RWPE2 (cell line): ENCODE measurements at regions not wholly inside any gene's neighbourhood (a gene's known extent, or its start where the extent isn't known, plus 50 kb on each side); places are given as distances from the start of the nearest gene placed in this dataset.
"Not testable (repeated sequence)": the region's sequence is repeated elsewhere in the genome, so short reads cannot be mapped to it uniquely, and the experiment has no call there.

Experiments
- ATAC-seq: fragments of 200-7000 bp; cut with Tn5 transposase; 3 replicates; pipeline ENCODE4 v1.9.1; 2021; ENCODE audit warnings: low read depth
- DNase-seq: peaks from one replicate; pipeline ENCODE4 v3.0.0-alpha.2; 2020; ENCODE audit warnings: low spot score
- H3K27ac ChIP-seq: fragments of 450-650 bp; 2 replicates; pipeline ENCODE4 v1.5.1; 2017; ENCODE audit warnings: mild to moderate bottlenecking; ENCODE audit not compliant: poor library complexity, severe bottlenecking
- H3K27me3 ChIP-seq: fragments of 250-450 bp; sonication (Bioruptor Pico); 2 replicates; pipeline ENCODE4 v1.5.1; 2021; ENCODE audit warnings: mild to moderate bottlenecking, moderate library complexity; ENCODE audit not compliant: insufficient read depth, poor library complexity, severe bottlenecking
- H3K36me3 ChIP-seq: fragments of 250-450 bp; sonication (Bioruptor Pico); 2 replicates; pipeline ENCODE4 v1.5.1; 2020; ENCODE audit warnings: low read depth, mild to moderate bottlenecking, moderate library complexity
- H3K4me1 ChIP-seq: fragments of 250-450 bp; sonication (Bioruptor Pico); 2 replicates; pipeline ENCODE4 v1.5.1; 2021; ENCODE audit warnings: mild to moderate bottlenecking, moderate library complexity; ENCODE audit not compliant: insufficient read depth, poor library complexity, severe bottlenecking
- H3K4me3 ChIP-seq: fragments of 250-450 bp; sonication (Bioruptor Pico); 2 replicates; pipeline ENCODE4 v1.5.1; 2021; ENCODE audit warnings: mild to moderate bottlenecking, moderate library complexity; ENCODE audit not compliant: severe bottlenecking
- H3K9me3 ChIP-seq: fragments of 250-450 bp; sonication (Bioruptor Pico); 2 replicates; pipeline ENCODE4 v1.5.1; 2021; ENCODE audit warnings: mild to moderate bottlenecking, moderate library complexity; ENCODE audit not compliant: severe bottlenecking
- TF ChIP-seq, protein P1 (sequence below): fragments of 450-650 bp; IDR thresholded peaks from one replicate; pipeline ENCODE4 v1.5.1; 2017; ENCODE audit warnings: mild to moderate bottlenecking, moderate library complexity; ENCODE audit not compliant: poor library complexity, severe bottlenecking

DNA sequence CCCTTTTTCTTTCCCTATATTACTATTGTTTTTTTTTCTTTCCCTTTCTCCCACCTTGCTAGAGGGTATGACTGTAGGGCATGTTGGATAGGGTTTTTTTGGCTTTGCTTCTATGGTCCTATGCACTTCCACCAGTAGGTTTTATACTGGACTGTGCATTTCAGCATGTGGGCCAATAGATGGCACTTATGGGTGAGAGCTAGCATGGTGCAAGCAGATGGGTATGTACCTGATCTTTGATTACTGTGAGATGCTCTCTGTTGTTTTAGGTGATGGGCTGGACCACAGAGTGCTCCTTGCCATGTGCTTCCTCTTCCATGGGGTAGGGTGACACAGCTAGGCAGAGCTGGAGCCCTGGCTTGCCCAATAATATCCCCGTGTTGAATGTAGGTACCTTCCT, 128.5 kb upstream of the CHD6 start:
- Histone ChIP-seq H3K27ac (no peak overlapping the region), H3K4me1 (no peaks in the 10 kb centered on the region), H3K9me3 (no peaks in the 10 kb centered on the region), H3K27me3 (peaks cover 15% of the 10 kb centered on the region), H3K4me3 (no peak overlapping the region), H3K36me3 (no peaks in the 10 kb centered on the region)
- no peak for DNase-seq
- TF ChIP-seq, protein P1, sequence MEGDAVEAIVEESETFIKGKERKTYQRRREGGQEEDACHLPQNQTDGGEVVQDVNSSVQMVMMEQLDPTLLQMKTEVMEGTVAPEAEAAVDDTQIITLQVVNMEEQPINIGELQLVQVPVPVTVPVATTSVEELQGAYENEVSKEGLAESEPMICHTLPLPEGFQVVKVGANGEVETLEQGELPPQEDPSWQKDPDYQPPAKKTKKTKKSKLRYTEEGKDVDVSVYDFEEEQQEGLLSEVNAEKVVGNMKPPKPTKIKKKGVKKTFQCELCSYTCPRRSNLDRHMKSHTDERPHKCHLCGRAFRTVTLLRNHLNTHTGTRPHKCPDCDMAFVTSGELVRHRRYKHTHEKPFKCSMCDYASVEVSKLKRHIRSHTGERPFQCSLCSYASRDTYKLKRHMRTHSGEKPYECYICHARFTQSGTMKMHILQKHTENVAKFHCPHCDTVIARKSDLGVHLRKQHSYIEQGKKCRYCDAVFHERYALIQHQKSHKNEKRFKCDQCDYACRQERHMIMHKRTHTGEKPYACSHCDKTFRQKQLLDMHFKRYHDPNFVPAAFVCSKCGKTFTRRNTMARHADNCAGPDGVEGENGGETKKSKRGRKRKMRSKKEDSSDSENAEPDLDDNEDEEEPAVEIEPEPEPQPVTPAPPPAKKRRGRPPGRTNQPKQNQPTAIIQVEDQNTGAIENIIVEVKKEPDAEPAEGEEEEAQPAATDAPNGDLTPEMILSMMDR = peak; percentile 17
- peak; percentile 40; the same call in 1 of the 3 replicates for ATAC-seq

DNA sequence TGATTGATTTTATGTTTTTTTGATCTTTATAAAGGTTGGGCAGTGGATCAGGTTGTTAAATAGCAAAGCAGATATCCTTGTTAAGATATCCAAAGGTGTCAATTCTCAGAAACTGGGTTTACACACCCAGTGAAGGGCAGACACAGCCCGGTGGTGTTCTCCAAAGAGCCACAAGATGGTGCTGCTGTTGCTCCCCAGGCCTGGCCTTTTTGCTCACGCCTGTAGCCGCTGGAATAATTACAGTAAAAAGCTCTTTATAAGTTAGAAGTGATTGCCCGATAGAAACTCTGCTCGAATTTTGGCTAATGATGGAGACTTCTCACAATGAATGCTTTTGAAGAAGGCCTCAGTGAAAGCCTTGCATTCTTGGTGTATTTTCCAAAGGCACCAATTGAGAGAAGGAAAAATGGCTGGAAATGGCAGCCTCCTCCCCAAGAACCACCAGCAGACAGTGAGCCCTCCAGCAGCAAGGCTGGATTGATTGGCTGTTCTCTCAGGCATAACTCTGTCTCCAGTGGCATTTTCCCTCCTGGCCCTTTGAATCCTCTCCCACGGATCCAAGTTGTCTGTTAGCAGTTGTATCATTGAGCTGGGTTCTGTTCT, 120.5 kb upstream of the CHD6 start:
- DNase-seq (no peak), ATAC-seq (peak; percentile 82)
- Histone ChIP-seq H3K9me3 (no peaks in the 10 kb centered on the region), H3K27ac (no peak overlapping the region), H3K4me1 (no peaks in the 10 kb centered on the region), H3K27me3 (no peaks in the 10 kb centered on the region), H3K4me3 (no peak overlapping the region), H3K36me3 (no peaks in the 10 kb centered on the region)
- TF ChIP-seq, protein P1 = peak; percentile 99

DNA sequence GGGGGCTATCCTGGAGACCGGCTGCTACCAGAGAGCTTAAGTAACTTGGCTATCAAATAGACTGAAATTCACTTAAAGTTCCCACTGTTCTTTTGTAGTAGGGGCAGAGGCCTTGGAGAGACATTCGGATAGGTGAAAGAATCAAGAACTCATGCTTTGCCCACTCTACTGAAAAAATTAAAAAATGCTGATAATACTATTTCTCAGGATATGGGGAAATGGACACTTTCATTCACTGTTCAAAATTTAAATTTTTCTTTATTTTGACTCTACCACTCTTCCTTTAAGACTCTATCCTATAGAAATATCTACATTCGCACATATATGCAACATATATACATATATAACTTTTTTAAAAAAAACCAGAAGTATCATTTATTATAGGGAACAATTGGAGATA, 117.8 kb upstream of the CHD6 start:
- no peak for ATAC-seq

DNA sequence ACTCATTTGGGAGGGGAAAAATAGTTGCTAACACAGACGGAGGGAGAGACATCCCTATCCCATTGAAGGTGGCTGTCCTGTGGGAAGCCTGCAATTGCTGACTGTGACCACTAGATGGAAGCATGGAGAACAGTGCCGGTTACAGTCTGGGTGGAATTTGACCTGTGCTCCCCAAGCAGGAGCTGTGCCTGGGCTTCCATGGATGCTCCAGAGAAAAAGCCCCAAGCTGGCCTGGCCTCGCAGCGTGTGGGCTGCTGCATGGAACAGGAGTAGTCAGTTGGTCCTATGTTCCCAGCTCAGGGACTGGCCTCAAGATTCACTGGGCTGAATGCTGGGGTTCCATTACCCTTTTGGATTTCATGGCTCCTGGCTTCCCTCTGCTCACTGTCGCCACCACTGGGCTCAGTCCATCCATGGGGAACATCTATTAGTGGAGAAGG, 116.3 kb upstream of the CHD6 start:
- TF ChIP-seq, protein P1 = peak; percentile 99
- no peaks in the 10 kb centered on the region for H3K36me3 ChIP-seq
- no peaks in the 10 kb centered on the region for H3K27me3 ChIP-seq
- no peaks in the 10 kb centered on the region for H3K4me1 ChIP-seq
- ATAC-seq = peak; percentile 76
- no peak overlapping the region for H3K4me3 ChIP-seq
- H3K27ac ChIP-seq = no peak overlapping the region
- DNase-seq = no peak
- H3K9me3 ChIP-seq = no peaks in the 10 kb centered on the region

More for the DNA sequence above, 117.8 kb upstream of the CHD6 start:
- no peaks in the 10 kb centered on the region for H3K4me1 ChIP-seq
- no peaks in the 10 kb centered on the region for H3K27me3 ChIP-seq
- DNase-seq = no peak
- H3K36me3 ChIP-seq = no peaks in the 10 kb centered on the region
- no peak overlapping the region for H3K27ac ChIP-seq
- TF ChIP-seq, protein P1 = no peak
- no peak overlapping the region for H3K4me3 ChIP-seq
- H3K9me3 ChIP-seq = no peaks in the 10 kb centered on the region

DNA sequence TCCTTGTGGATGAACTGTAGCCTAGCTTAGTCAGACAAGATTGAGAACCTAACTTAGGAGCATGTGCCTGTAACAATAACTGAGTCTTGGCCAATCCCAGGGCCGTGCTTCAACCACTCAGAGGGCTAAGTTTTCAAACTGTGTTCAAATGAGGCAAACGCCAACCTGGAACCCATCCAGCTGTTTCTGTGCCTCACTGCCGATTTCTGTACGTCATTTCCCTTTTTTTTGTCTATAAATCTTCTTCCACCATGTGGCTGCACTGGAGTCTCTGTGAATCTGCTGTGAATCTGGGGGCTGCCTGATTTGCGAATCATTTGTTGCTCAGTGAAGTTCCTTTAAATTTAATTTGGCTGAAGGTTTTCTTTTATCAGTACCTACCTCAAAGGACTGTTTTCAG, 115.0 kb upstream of the CHD6 start:
- ATAC-seq (no peak), DNase-seq (no peak)
- no peaks in the 10 kb centered on the region for H3K9me3 ChIP-seq
- H3K36me3 ChIP-seq = no peaks in the 10 kb centered on the region
- no peaks in the 10 kb centered on the region for H3K27me3 ChIP-seq
- no peaks in the 10 kb centered on the region for H3K4me1 ChIP-seq
- no peak overlapping the region for H3K27ac ChIP-seq
- TF ChIP-seq, protein P1 = no peak
- H3K4me3 ChIP-seq = no peak overlapping the region

DNA sequence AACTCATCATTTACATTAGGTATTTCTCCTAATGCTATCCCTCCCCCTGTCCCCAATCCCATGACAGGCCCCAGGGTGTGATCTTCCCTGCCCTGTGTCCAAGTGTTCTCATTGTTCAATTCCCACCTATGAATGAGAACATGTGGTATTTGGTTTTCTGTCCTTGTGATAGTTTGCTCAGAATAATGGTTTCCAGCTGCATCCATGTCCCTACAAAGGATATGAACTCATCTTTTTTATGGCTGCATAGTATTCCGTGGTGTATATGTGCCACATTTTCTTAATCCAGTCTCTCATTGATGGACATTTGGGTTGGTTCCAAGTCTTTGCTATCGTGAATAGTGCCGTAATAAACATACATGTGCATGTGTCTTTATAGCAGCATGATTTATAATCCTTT, 113.0 kb upstream of the CHD6 start:
- not testable (repeated sequence) for ATAC-seq, H3K4me1 ChIP-seq

DNA sequence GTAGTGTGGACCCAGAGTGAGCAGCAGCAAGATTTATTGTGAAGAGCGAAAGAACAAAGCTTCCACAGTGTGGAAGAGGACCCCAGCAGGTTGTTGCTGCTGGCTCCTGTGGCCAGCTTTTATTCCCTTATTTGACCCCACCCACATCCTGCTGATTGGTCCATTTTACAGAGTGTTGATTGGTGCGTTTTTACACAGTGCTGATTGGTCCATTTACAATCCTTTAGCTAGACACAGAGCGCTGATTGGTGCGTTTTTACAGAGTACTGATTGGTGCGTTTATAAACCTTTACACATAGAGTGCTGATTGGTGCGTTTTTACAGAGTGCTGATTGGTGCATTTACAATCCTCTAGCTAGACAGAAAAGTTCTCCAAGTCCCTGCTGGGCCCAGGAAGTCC, 109.5 kb upstream of the CHD6 start:
- not testable (repeated sequence) for DNase-seq, H3K4me1 ChIP-seq, ATAC-seq, H3K27ac ChIP-seq, H3K9me3 ChIP-seq, H3K36me3 ChIP-seq, H3K4me3 ChIP-seq, H3K27me3 ChIP-seq

More for the DNA sequence above, 113.0 kb upstream of the CHD6 start:
- not testable (repeated sequence) for DNase-seq, H3K4me3 ChIP-seq, H3K9me3 ChIP-seq, H3K36me3 ChIP-seq, H3K27me3 ChIP-seq, H3K27ac ChIP-seq
